Fibroblast of villous mesenchyme (primary cell): ENCODE measurements at regions not wholly inside any gene's neighbourhood (a gene's known extent, or its start where the extent isn't known, plus 50 kb on each side); places are given as distances from the start of the nearest gene placed in this dataset.

Experiments used
- DNase-seq: peaks from one replicate; pipeline ENCODE4 v3.0.0-alpha.2; 2010; ENCODE audit warnings: low read depth
- H3K4me3 ChIP-seq: 2 replicates; pipeline ENCODE4 v1.5.1; 2011; ENCODE audit warnings: low read depth, mild to moderate bottlenecking, low read length
- TF ChIP-seq, protein P1 (sequence below): IDR thresholded peaks from 2 replicates; pipeline ENCODE4 v1.5.1; 2012; ENCODE audit warnings: low read depth, mild to moderate bottlenecking, low read length; ENCODE audit not compliant: insufficient read depth

DNA sequence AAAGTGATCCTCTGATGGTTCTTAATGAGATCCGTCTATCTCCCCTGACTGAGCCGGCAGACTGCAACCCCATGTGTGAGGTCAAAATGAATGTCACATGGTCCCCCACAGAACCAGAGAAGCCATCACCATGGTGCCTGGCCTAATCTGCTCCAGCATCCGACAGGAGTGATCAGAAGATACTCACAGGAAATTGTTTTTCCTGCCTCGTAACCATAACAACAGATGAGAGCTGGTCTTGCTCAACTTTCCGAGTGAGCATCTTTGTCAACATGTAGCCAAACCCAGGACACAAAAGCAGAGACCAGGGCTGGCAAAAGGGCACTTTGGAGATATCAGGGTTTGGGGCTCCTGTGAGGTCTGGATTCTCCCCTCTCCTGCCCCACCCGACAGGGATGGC lies 72.1 kb upstream of the C14orf180 start:
- no peak overlapping the region for H3K4me3 ChIP-seq
- no peak for DNase-seq
- TF ChIP-seq, protein P1, sequence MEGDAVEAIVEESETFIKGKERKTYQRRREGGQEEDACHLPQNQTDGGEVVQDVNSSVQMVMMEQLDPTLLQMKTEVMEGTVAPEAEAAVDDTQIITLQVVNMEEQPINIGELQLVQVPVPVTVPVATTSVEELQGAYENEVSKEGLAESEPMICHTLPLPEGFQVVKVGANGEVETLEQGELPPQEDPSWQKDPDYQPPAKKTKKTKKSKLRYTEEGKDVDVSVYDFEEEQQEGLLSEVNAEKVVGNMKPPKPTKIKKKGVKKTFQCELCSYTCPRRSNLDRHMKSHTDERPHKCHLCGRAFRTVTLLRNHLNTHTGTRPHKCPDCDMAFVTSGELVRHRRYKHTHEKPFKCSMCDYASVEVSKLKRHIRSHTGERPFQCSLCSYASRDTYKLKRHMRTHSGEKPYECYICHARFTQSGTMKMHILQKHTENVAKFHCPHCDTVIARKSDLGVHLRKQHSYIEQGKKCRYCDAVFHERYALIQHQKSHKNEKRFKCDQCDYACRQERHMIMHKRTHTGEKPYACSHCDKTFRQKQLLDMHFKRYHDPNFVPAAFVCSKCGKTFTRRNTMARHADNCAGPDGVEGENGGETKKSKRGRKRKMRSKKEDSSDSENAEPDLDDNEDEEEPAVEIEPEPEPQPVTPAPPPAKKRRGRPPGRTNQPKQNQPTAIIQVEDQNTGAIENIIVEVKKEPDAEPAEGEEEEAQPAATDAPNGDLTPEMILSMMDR = no peak

- DNase-seq = no peak
- no peak overlapping the region for H3K4me3 ChIP-seq
- TF ChIP-seq, protein P1 = no peak
These were observed 69.9 kb upstream of the C14orf180 start for GRCh38 chr14:104509673-104510072.

DNA sequence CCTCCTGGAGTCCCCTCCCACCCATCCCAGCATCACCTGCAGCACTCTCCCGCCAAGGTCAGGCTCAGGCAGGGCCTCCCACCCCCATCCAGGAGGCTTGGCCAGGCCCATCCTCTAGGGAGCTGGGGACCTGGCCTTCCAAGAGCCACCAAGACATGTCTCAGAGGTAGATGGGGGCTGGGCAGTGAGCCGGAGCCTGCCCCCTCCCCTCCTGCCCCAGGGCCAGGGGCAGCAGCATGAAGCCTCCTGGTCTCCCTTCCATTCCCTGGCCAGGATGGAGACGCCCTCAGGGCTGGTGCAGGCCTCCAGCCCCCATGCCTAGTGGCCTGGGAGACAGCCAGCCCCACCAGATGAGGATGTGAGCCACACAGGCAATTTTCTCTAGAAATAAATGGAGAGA lies 69.3 kb upstream of the C14orf180 start:
- TF ChIP-seq, protein P1 = no peak
- DNase-seq = no peak
- no peak overlapping the region for H3K4me3 ChIP-seq

DNA sequence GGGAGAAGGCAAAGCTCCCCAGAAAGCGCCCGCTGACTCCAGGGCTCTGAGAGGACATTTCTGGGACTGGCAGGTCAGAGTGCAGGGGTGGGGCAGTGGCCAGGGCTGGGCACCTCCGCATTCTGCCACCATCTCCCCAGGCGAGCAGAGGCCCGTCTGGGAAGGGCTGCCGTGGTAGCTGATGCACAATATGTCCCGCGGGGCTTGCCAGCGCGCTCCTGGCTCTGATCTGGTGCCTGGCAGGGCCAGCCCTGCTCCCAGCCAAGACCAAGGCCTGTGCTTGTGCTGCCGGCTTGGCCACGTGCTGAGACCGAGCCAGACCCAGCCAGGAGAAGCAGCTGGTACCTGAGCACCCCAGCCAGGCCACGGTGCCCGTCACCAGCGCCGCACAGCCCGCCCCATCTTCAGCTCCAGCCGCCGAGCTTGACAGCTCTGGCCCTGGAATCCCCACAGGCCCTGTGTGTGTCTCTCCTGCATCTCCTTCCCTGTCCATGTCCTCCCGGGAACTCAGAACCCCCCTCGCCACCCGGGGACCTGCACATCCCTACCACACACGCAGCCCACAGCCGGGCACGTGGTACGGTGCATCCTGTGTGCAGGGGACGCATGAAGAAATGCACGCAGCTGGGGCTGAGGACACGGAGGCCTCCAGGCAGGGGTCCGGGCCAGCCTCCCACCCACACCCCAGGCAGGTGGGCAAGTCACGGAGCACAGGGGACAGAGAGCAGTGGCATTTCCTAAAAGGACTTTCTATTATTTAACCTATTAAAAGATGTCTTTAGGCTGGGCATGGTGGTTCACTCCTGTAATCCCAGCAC lies 68.6 kb upstream of the C14orf180 start:
- H3K4me3 ChIP-seq = no peak overlapping the region
- DNase-seq = no peak
- TF ChIP-seq, protein P1 = no peak

GRCh38 chr14:104512061-104512460 lies 67.5 kb upstream of the C14orf180 start:
- TF ChIP-seq, protein P1 = no peak
- DNase-seq = no peak

DNA sequence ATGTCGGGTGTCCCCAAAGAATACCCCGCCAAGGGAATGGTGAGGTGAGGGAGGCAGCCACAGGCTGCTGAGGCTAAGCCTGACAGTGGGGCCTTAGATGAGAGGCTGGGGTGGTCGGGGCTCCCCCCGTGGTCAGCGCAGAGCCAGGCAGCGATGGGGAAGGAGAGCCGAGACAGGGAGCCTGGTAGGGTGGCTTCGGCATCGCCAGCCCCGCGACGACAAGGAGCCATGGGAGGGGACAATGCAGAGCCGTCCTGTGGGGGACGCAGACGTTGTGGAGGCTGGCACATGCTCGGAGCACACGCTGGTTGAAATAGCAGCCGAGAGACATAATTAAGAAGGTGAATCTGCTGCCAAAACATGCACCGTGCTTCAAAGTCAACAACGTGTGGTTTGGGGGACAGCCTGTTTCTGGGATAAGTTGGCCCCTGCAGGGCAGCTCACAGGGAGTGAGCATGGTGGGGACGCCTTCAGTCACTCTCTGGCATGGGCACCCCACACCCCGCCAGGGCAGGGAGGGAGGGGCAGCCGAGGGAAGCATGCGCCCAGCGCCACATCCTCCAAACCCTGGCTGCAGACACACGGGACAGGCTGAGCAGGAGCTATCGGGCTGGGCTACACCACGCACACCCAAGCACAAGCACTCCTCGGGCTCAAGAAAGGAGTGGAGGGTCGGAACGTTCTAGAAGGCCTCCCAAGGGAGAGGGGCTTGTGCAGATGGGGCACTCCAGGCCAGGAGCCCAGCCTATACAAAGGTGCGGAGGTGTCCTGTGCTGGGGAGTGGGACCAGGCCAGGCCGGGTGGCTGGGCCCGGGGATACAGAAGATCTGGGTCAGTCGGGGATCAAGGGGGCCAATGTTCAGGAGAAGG lies 66.6 kb upstream of the C14orf180 start:
- TF ChIP-seq, protein P1 = no peak
- DNase-seq = no peak
- no peak overlapping the region for H3K4me3 ChIP-seq

More at GRCh38 chr14:104512061-104512460, 67.5 kb upstream of the C14orf180 start:
- H3K4me3 ChIP-seq = no peak overlapping the region
